DOHH2 (cell line): ENCODE measurements at regions not wholly inside any gene's neighbourhood (a gene's known extent, or its start where the extent isn't known, plus 50 kb on each side); places are given as distances from the start of the nearest gene placed in this dataset.

ENCODE experiments used
- EZH2phosphoT487 ChIP-seq: fragments of 200-600 bp; sonication (generic); IDR thresholded peaks from 2 replicates; pipeline ENCODE4 v1.6.1; 2017; ENCODE audit warnings: borderline replicate concordance, mild to moderate bottlenecking, antibody characterized with exemption, low read length, moderate library complexity, mixed read lengths
- TF ChIP-seq, protein P1 (sequence below): fragments of 200-600 bp; sonication (generic); IDR thresholded peaks from one replicate; pipeline ENCODE4 v1.5.1; 2014; ENCODE audit warnings: antibody characterized with exemption, mild to moderate bottlenecking, low read depth, low read length; ENCODE audit not compliant: poor library complexity, severe bottlenecking

DNA sequence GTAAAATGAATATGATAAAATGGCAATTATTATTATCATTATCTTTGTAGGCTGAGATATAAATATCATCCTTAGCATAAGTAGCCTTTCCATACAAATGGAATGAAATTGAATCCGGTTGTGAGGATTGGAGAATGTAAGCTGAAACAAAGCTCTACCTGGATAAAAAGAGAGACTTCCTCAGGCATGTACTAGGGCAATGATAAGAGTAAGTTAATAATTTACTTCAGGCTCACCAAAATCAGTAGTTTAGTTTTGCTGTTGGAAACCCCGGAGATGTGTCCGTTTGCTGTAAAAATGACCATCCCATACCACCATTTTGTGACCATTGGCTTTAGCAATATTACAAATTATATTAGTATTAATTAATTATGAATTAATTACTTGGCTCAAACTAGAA lies 96.3 kb downstream of the C12orf75 start:
- TF ChIP-seq, protein P1, sequence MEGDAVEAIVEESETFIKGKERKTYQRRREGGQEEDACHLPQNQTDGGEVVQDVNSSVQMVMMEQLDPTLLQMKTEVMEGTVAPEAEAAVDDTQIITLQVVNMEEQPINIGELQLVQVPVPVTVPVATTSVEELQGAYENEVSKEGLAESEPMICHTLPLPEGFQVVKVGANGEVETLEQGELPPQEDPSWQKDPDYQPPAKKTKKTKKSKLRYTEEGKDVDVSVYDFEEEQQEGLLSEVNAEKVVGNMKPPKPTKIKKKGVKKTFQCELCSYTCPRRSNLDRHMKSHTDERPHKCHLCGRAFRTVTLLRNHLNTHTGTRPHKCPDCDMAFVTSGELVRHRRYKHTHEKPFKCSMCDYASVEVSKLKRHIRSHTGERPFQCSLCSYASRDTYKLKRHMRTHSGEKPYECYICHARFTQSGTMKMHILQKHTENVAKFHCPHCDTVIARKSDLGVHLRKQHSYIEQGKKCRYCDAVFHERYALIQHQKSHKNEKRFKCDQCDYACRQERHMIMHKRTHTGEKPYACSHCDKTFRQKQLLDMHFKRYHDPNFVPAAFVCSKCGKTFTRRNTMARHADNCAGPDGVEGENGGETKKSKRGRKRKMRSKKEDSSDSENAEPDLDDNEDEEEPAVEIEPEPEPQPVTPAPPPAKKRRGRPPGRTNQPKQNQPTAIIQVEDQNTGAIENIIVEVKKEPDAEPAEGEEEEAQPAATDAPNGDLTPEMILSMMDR = no peak
- TF ChIP-seq EZH2phosphoT487 = no peak
